Fibroblast of skin of abdomen (primary cell): ENCODE measurements at regions not wholly inside any gene's neighbourhood (a gene's known extent, or its start where the extent isn't known, plus 50 kb on each side); places are given as distances from the start of the nearest gene placed in this dataset.
"Not testable (repeated sequence)": the region's sequence is repeated elsewhere in the genome, so short reads cannot be mapped to it uniquely, and the experiment has no call there.

Experiments used
- DNase-seq: peaks from one replicate; pipeline ENCODE4 v3.0.0-alpha.2; 2013

DNA sequence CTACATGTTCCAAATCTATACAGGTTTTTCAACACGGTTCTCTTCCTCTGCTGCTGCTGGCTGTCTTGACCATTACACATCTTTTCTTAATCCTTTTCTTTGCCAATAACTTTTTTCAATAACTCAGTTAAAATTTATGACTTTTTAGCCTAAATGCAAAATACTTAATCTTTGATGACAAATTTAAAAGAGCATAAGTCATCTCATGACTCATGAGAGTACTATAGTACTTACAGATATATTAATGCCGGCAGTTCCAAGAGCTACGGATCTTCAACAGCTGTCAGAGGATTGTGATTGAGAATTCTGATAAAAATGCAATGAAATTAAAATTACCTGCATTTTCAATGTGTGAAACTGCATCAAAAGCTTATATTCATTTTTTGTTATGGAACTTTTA, 105.5 kb downstream of the KPNA2 start:
- DNase-seq: peak; percentile 36

DNA sequence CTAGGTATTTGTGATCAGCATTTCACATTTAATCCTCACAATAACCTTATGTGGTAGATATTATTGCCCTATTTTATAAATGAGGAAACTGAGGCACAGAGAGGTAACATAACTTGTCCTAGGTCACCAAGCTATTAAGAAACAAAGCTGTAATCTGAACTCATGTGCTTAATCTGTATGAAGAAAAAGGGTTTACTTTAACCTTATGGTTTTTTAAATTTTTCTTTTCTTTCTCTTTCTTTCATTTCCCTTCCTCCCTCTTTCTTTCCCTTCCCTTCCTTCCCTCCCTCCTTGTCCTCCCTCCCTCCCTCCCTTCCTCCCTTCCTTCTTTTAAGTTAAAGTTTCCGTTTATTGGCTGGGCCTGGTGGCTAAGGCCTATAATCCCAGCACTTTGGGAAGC, 105.2 kb upstream of the AMZ2 start:
- no peak for DNase-seq

DNA sequence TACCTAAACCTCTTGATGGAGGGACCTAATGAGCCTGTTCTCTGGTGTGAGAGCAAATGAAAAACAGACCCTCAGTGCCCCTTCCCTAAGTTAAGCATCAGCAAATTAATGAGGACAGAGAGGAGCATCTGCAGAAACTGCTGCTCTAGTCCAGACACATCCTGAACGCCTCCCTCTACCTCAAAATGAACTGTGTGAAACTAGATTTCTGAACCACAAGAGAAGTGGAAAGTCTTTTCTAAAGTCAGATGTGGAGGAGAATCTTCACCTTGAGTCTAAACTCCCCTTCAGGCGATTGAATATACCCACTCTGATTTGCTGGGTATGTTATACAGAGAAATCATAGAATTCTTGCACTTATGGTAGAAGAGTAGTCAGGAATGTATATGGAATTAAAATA, 104.4 kb upstream of the AMZ2 start:
- DNase-seq: no peak

DNA sequence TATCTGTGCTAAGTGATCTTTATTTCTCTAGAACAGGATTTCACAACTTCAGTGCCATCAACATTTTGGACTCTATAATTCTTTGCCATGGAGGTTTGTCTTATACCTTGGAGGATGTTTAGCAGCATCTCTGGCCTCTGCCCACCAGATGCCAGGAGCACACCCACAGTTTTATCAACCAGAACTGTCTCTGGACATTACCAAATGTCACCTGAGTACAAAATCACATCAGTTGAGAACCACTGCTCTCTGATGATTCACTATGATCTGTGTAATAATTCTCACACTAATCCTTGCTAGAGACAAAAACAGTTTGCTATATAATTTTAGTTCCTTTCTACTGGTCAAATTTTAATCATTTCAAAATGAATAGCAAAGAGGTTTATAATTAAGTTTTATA, 102.8 kb upstream of the AMZ2 start:
- DNase-seq: no peak

DNA sequence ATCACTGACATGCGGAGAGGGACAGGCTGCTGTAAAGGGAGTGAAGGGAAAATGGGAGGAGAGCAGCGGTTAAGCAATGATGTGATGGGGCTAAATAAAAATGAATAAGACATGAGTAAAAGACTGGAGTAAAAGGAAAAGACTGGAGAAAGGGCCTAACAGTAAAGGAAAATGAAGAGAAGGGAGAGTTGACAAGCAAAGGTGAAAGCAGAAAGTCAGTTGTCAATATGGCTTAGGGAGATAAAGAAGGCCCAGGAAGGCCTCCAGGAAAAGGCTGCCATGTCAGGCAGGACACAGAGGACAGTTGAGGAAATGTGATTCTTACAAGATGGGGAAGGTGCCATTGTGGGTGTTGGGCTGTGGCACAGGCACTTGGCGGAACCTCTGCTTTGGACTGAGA, 98.9 kb upstream of the AMZ2 start:
- DNase-seq: no peak

DNA sequence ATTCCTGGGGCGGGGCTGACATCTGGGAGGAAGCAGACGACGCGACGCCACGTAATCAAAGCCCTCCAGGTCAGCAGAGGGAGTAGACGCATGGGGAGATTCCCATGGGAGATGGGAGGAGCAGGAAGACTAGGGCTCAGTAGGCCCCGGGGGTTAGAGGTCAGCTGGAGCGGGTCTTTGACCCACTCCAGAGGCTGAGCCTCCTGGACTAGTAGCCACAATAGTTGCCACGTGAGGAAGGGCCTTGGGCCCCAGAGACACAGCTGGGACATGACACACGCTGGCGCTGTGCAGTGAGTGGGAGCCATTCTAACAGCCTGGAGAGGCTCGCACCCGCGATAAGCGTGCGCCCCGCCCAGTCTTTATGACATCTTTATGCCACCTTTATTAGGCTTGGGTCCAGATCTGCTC, 95.7 kb upstream of the AMZ2 start:
- DNase-seq: no peak

DNA sequence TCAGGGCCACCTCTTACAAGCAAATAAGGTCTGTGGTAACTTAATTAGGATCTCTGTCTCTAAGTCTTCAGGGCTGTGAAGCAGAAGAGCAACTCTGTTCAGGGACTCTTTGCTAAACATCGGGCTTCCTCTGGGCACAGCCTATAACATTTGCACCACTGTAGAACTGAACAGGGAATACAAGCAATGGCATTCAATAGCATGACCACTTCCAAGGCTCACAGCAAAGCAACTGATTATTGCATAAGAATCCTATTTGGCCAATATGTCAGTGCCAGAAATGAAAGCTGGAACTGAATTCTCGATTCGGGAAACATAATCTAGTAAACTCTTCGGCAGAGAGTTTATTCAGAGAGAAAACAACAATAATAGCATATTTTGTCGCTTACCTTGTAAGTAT, 92.2 kb upstream of the AMZ2 start:
- no peak for DNase-seq

DNA sequence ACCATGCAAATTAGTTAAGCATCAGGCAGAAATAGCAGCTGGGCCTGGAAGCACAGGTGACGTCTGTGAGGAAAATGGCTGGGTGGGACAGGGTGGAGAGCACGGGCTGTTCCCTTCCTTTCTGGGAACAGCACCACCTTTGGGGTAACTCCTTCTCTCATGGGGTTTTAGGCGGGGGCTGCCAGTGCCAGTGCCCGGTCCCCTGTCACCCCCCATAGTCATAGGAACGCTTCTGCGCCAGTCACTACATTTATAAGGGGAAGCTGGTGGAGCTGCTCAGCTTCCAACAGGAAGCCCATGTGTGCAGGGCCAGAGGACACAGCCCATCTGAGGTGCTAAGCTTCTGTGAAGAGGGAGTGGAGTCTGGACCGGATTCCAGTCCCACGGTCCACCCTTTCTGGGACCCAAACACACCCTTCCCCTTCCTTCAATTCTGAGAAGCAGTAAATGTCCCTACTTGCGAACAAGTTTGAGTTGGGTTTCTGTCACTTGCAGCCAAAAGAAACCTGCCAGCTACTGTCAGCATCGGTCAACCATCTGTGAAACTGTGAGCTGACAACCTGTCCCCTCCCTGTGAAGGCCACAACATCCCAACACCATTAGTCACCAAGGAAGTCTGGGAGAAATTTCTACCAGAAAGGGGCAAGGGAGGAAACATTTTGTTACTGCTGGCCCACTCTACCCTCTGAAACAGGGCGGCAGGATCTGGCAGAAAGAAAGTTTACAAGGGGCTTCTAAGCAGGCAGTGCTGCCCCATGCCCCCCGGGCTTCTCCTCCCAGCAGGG, 86.0 kb upstream of the AMZ2 start:
- no peak for DNase-seq

DNA sequence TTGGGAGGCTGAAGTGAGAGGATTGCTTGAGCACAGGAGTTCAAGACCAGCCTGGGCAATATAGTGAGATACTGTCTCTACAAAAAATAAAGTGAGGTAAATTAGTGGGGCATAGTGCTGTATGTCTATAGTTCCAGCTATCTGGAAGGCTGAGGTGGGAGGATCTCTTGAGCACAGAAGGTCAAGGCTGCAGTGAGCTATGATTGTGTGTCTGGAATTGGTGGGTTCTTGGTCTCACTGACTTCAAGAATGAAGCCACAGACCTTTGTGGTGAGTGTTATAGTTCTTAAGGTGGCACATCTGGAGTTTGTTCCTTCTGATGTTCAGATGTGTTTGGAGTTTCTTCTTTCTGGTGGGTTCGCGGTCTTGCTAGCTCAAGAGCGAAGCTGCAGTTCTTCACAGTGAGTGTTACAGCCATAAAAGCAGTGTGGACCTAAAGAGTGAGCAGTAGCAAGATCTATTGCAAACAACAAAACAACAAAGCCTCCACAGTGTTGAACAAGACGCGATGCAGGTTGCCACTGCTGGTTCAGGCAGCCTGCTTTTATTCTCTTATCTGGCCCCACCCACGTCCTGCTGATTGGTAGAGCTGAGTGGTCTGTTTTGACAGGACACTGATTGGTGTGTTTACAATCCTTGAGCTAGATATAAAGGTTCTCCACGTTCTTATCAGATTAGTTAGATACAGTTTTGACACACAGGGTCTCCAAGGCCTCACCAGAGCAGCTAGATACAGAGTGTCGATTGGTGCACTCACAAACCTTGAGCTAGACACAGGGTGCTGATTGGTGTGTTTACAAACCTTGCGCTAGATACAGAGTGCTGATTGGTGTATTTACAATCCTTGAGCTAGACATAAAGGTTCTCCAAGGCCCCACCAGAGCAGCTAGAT, 79.3 kb upstream of the AMZ2 start:
- DNase-seq: not testable (repeated sequence)

DNA sequence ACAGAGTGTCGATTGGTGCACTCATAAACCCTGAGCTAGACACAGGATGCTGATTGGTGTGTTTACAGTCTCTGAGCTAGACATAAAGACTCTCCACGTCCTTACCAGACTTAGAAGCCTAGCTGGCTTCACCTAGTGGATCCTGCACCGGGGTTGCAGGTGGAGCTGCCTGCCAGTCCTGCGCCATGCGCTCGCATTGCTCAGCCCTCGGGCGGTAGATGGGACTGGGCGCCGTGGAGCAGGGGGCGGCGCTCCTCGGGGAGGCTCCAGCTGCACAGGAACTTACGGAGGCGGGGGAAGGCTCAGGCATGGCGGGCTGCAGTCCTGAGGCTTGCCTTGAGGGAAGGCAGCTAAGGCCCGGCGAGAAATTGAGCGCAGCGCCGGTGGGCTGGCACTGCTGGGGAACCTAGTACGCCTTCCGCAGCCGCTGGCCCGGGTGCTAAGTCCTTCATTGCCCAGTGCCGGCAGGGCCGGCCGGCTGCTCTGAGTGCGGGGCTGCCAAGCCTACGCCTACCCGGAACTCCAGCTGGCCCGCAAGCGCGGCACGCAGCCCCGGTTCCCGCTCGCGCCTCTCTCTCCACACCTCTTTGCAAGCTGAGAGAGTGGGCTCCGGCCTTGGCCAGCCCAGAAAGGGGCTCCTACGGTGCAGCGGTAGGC, 78.5 kb upstream of the AMZ2 start:
- not testable (repeated sequence) for DNase-seq

DNA sequence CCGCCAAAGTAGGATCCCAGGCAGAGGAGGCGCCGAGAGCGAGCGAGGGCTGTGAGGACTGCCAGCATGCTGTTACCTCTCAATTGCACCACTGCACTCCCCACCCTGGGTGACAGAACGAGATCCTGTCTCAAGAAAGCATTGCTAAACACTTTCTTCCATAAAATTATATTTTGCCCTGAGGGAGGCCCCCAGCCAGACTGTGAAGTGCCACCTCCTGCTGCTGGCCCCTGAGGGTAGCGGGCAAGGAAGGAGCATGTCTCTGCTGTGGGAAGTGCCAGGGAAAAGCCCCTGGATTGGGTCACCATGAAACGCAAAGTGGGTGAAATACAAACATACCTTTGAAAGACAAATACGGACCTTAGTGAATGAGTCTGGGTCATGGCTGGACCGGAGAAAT, 78.0 kb upstream of the AMZ2 start:
- no peak for DNase-seq

DNA sequence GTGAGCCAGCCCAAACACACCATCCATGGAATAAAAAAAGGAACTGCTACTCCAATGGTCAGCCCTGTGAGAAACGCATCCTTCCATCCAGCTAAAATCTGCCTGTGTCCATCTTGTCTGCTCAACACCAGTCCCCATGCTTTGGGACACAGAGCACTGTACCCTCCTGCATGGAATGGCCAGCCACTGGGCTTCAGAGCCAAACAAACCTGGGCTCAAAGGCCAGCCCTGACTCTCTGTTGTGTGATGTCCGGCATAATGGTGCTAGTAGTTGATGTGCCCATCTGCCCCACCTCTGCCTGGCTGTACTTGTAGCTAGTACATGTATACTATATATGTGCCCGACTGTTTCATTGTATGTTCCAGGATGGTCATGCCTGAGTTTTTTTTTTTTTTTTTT, 77.6 kb upstream of the AMZ2 start:
- no peak for DNase-seq

DNA sequence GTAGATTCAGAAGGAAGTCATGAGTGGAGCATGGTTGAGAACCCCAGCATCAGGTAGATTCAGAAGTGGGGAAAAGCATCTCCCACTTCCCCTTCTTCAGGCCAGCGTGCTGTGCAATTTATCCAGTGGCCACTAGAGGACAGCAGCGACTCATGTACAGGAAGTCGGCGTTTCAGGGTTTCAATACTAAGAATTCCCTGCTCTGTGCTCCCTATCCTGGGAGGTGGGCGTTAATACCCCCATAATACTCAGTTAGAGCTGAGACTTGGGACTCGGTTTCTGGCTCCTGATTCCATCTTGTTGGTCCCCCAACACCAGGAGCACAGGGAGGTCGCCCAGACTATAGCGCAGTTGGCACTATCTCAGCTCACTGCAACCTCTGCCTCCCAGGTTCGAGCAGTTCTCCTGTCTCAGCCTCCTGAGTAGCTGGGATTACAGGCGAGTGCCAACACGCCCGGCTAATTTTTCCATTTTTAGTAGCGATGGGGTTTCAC, 75.3 kb upstream of the AMZ2 start:
- DNase-seq: peak; percentile 46

DNA sequence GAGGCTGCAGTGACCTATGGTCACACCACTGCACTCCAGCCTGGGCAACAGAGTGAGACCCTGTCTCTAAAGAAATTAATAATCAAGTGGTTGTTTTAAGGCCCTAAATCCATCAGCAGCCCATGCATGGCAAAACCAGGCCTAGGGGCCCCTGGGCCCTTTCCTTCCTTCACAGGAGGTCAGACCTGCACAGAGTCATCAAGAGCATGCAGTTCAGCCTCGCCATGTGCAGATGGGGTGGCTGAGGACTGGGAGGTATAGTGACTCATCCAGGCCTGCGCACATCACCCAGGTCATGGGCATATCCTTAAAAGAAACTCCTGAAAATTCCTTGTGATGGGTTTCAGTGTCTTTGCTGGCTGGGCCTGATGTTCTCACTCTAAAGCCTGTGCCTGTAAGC, 72.4 kb upstream of the AMZ2 start:
- no peak for DNase-seq

DNA sequence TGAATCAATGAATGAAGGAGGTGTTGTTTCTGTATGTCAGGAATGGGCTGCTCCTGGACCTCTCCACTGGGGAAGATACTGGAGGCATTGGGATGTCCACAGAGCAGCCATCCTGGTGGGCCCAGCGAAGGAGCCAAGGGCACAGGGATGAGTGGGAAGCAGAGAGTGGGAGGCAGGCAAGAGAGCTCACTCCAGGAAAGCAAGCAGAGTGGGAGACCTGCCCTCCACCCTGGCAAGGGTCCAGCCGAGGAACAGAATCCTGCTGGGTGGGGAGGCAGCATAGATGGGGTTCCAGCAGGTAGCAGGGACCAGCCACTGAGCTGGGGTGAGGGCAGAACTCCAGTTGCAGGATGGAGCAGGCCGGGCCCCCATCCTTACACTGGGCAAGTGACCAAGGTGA, 71.9 kb upstream of the AMZ2 start:
- DNase-seq: no peak

DNA sequence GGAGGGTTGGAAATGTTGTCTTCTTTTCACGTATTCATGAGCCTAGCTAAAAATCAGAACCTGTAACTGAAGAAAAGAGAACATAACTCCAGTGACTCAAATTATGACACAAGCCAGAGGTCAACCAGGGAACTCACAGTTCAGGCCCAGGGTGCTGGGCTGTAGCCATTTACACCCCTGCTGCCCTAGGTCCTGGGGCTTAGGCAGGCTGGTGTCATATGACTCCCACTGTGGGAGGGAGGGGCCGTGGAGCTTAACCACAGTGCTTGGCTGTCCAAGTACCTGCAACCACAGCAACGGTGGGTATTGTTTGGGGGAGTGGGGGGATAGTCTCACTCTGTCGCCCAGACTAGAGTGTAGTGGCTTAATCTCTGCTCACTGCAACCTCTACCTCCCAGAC, 71.1 kb upstream of the AMZ2 start:
- no peak for DNase-seq

DNA sequence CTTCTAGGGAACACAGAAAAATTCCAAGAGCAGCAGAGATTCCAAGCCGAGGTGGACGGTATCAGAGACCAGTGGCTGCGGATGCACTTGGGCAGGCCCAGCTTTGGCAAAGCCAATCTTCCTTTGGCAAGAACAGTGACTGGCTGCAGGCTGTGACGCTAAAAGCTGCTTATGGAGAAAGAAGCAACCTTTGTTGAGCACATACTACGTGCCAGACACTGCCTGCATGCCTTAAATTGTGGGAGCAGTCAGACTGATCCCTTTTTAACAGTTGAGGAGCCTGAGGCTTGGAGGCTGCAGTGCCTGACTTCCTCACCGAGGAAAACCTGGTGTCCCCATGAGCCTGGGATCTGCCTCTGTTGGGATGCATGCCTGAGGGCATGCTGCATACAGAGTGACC, 69.0 kb upstream of the AMZ2 start:
- no peak for DNase-seq

DNA sequence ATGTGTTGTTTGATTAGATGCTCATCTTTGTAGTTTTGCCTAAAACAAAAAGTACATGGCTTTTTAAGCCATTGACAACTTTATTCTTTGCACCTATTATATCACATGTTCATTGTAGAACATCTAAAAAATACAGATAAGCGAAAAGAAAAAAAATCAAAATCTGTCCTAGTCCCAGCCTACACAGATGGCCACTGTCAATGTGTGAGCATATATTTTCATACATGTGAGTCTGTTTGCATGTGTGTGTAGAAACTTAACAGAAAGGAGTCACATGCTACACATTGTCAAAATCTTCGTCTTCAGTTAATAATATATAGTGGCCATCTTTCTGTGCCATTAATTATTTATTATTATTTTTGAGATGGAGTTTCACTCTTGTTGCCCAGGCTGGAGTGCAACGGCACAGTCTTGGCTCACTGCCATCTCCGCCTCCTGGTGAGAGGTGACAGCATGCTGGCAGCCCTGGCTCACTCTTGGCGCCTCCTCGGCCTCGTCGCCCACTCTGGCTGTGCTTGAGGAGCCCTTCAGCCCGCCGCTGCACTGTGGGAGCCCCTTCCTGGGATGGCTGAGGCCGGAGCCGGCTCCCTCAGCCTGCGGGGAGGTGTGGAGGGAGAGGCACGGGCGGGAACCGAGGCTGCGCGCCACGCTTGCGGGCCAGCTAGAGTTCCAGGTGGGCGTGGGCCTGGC, 68.5 kb upstream of the AMZ2 start:
- no peak for DNase-seq

DNA sequence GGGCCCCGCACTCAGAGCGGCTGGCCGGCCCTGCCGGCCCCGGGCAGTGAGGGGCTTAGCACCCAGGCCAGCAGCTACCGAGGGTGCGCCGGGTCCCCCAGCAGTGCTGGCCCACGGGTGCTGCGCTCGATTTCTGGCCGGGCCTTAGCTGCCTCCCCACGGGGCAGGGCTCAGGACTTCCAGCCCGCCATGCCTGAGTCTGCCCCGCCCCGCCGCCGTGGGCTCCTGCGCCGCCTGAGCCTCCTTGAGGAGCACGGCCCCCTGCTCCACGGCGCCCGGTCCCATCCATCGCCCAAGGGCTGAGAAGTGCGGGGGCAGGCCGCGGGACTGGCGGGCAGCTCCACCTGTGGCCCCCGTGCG, 67.9 kb upstream of the AMZ2 start:
- no peak for DNase-seq

DNA sequence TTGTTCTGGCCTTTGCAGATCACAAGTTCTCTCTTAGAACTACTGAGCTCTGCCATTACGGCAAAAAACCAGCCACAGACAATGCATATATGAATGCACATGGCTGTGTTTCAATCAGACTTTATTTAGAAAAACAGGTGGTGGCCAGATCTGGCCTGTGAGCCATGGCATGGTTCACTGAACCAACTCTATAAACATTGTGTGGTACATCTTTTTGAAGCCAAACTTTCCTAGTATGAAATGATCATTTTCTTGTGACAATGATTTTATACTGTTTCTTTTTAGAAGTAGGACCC, 65.9 kb upstream of the AMZ2 start:
- no peak for DNase-seq

DNA sequence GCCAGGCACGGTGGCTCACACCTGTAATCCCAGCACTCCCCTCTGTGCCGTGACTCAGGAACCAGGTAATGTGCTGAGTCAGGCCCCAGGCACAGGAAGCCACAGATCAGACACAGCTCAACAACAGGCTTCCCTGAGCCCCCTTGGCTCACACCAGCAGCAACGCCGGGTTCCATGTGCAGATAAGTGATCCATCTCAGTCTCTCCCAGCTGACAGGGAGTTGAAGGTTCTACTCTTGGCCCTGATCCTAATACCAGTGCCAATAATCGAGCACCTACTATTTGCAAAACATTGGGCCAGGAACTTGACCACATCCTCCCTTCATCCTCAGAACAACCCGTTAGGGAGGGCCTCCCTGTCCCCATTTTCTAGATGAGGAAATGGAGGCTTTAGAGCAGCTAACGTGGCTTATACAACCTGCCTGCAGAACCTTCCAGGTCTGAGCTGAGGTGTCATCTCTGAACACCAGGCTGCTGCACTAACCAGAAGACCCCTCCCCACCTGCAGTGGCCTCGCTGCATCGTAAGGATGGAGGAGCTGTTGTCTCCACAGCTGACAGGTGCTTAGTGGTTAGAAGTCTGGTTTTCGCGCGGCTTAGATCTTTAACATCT, 64.8 kb upstream of the AMZ2 start:
- no peak for DNase-seq

DNA sequence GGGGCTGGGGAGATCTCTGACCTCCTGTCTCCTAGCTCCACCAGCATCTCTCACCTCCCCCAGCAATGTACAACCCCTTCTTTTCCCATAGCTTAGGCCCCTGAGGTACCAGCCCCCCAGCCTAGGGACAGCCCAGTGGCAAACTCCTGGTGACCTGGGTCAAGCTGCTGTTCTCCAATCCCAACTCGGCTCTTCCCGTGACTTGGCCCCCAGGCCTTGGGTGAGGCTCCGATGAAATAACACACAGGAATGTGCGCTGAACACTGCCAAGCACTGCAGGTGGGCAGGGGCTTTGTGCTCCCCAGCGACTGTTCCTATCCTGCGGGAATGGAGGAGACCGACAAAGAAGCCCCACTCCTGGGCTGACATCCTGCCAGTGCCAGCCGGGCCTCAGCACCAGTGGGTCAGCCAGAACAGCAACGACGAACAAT, 63.7 kb upstream of the AMZ2 start:
- DNase-seq: no peak
